IMR-90 (cell line): ENCODE measurements at regions not wholly inside any gene's neighbourhood (a gene's known extent, or its start where the extent isn't known, plus 50 kb on each side); places are given as distances from the start of the nearest gene placed in this dataset.

ENCODE experiments used
- ATAC-seq: fragments of 200-7000 bp; cut with Tn5 transposase; 2 replicates; pipeline ENCODE4 v1.9.1; 2020; ENCODE audit warnings: low read depth, mild to moderate bottlenecking, moderate library complexity
- BruUV-seq: library from RNA; stranded (reverse); fragments of 400-500 nt; replicated peaks from 2 replicates; lab custom pipeline; 2021; lab: Mats Ljungman, UMichigan
- CTCF ChIA-PET: fragments of 300-600 bp; formaldehyde crosslinking; extraction: SDS; loops from one replicate; lab custom pipeline; 2021; ENCODE audit warnings: antibody characterized with exemption; lab: Yijun Ruan, JAX
- POLR2A ChIA-PET: fragments of 300-600 bp; sonication (Branson Sonifier 250); formaldehyde crosslinking; loops from one replicate; lab custom pipeline; 2022; ENCODE audit warnings: antibody characterized with exemption; ENCODE audit not compliant: unreplicated experiment; lab: Charles Lee
- DNase-seq: peaks from one replicate; pipeline ENCODE4 v3.0.0; 2013
- H2AFZ ChIP-seq: replicated peaks from 2 replicates; pipeline ENCODE3; 2013; ENCODE audit warnings: low read length, mild to moderate bottlenecking; ENCODE audit not compliant: poor library complexity
- H2AK5ac ChIP-seq: 2 replicates; pipeline ENCODE4 v1.6.1; 2013; ENCODE audit warnings: low read depth, low read length, inconsistent platforms
- H2AK9ac ChIP-seq: replicated peaks from 2 replicates; pipeline ENCODE3; 2013; ENCODE audit warnings: mild to moderate bottlenecking, low read depth, low read length, moderate library complexity; ENCODE audit not compliant: poor library complexity
- H2BK120ac ChIP-seq: 2 replicates; pipeline ENCODE4 v1.6.1; 2013; ENCODE audit warnings: low read depth, low read length, inconsistent platforms
- H2BK15ac ChIP-seq: 3 replicates; pipeline ENCODE4 v1.6.1; 2013; ENCODE audit warnings: low read depth, low read length, inconsistent platforms
- H2BK20ac ChIP-seq: 2 replicates; pipeline ENCODE4 v1.6.1; 2013; ENCODE audit warnings: low read depth, mild to moderate bottlenecking, inconsistent platforms, low read length, moderate library complexity
- H2BK5ac ChIP-seq: 2 replicates; pipeline ENCODE4 v1.6.1; 2013; ENCODE audit warnings: mild to moderate bottlenecking, low read depth, low read length, inconsistent platforms; ENCODE audit not compliant: poor library complexity, severe bottlenecking
- H3K14ac ChIP-seq: replicated peaks from 2 replicates; pipeline ENCODE4 v1.6.1; 2013; ENCODE audit warnings: low read depth, low read length, inconsistent platforms
- H3K18ac ChIP-seq: 2 replicates; pipeline ENCODE4 v1.6.1; 2013; ENCODE audit warnings: low read depth, low read length, control low read depth
- H3K23ac ChIP-seq: 2 replicates; pipeline ENCODE4 v1.6.1; 2013; ENCODE audit warnings: low read depth, low read length, inconsistent platforms
- H3K27ac ChIP-seq: 2 replicates; pipeline ENCODE4 v1.5.1; 2013; ENCODE audit warnings: mild to moderate bottlenecking, control low read depth, low read length; ENCODE audit not compliant: insufficient read depth
- H3K27me3 ChIP-seq: 2 replicates; pipeline ENCODE4 v1.6.1; 2013; ENCODE audit warnings: low read length; ENCODE audit not compliant: control insufficient read depth, insufficient read depth
- H3K36me3 ChIP-seq: 2 replicates; pipeline ENCODE4 v1.6.1; 2013; ENCODE audit warnings: low read length, mixed read lengths; ENCODE audit not compliant: control insufficient read depth, insufficient read depth
- H3K4ac ChIP-seq: 2 replicates; pipeline ENCODE4 v1.6.1; 2013; ENCODE audit warnings: low read depth, low read length, inconsistent platforms
- H3K4me1 ChIP-seq: 2 replicates; pipeline ENCODE4 v1.6.1; 2013; ENCODE audit warnings: low read length, mixed read lengths; ENCODE audit not compliant: control insufficient read depth, insufficient read depth
- H3K4me2 ChIP-seq: 2 replicates; pipeline ENCODE4 v1.6.1; 2013; ENCODE audit warnings: low read depth, mild to moderate bottlenecking, control low read depth, low read length, moderate library complexity
- H3K4me3 ChIP-seq: 2 replicates; pipeline ENCODE4 v1.5.1; 2013; ENCODE audit warnings: low read depth, mild to moderate bottlenecking, control low read depth, low read length, moderate library complexity; ENCODE audit not compliant: insufficient read depth
- H3K56ac ChIP-seq: 2 replicates; pipeline ENCODE4 v1.6.1; 2013; ENCODE audit warnings: low read length, inconsistent platforms; ENCODE audit not compliant: insufficient read depth; ENCODE audit errors: extremely low read depth
- H3K79me1 ChIP-seq, 2 experiments: 2 replicates each; pipeline ENCODE4 v1.6.1; 2013; ENCODE audit warnings: low read length in 2 of 2, inconsistent platforms in 1 of 2, low read depth in 1 of 2
- H3K9ac ChIP-seq: 2 replicates; pipeline ENCODE4 v1.6.1; 2013; ENCODE audit warnings: low read depth, low read length, control low read depth
- H3K9me1 ChIP-seq: 2 replicates; pipeline ENCODE4 v1.6.1; 2013; ENCODE audit warnings: low read length, inconsistent platforms; ENCODE audit not compliant: insufficient read depth
- H3K9me3 ChIP-seq: 2 replicates; pipeline ENCODE4 v1.6.1; 2013; ENCODE audit warnings: low read length; ENCODE audit not compliant: control insufficient read depth, insufficient read depth
- H4K20me1 ChIP-seq: 2 replicates; pipeline ENCODE4 v1.6.1; 2013; ENCODE audit warnings: low read length, inconsistent platforms; ENCODE audit not compliant: insufficient read depth
- H4K5ac ChIP-seq: 2 replicates; pipeline ENCODE4 v1.6.1; 2013; ENCODE audit warnings: mild to moderate bottlenecking, low read depth, low read length, control low read depth
- H4K8ac ChIP-seq, 2 experiments: 2 replicates each; pipeline ENCODE4 v1.6.1; 2013; ENCODE audit warnings: low read depth in 2 of 2, low read length in 2 of 2, control low read depth in 1 of 2, inconsistent platforms in 1 of 2
- H4K91ac ChIP-seq: 2 replicates; pipeline ENCODE4 v1.6.1; 2013; ENCODE audit warnings: low read depth, low read length, inconsistent platforms; ENCODE audit not compliant: insufficient read depth
- CEBPB ChIP-seq: IDR thresholded peaks from 2 replicates; pipeline ENCODE4 v1.6.1; 2012; ENCODE audit warnings: low read depth, low read length, improper control_type of control experiment
- CTCF ChIP-seq: conservative IDR thresholded peaks from 2 replicates; pipeline ENCODE4 v1.5.1; 2012; ENCODE audit warnings: mild to moderate bottlenecking, low read depth, low read length, improper control_type of control experiment
- MAFK ChIP-seq: IDR thresholded peaks from 2 replicates; pipeline ENCODE4 v1.6.1; 2012; ENCODE audit warnings: low read depth, low read length, improper control_type of control experiment
- POLR2A ChIP-seq: IDR thresholded peaks from 2 replicates; pipeline ENCODE4 v1.6.1; 2012; ENCODE audit warnings: mild to moderate bottlenecking, low read depth, low read length
- RCOR1 ChIP-seq: IDR thresholded peaks from 2 replicates; pipeline ENCODE4 v1.6.1; 2012; ENCODE audit warnings: mild to moderate bottlenecking, low read length, improper control_type of control experiment; ENCODE audit not compliant: insufficient replicate concordance
- WGBS, 2 experiments: methylation state at CpG; one replicate each; pipeline versions ENCODE4 v1.1.5 to v1.1.7; 2013; ENCODE audit warnings: missing lambda C conversion rate in 2 of 2; ENCODE audit not compliant: insufficient read length in 1 of 2; ENCODE audit errors: extremely low coverage in 2 of 2; 5-methylcytosine and 5-hydroxymethylcytosine counted together
- dilution Hi-C: fragments of 300-500 bp; cut with HindIII; formaldehyde crosslinking; loops from one replicate; pipeline ENCODE4 v1.14.3; 2018; ENCODE audit warnings: low sequenced_read_pairs; ENCODE audit not compliant: unreplicated experiment
- in situ Hi-C: fragments of 300-500 bp; cut with MboI; formaldehyde crosslinking; loops from 3 replicates; pipeline ENCODE4 v1.14.3; 2019; ENCODE audit warnings: low sequenced_read_pairs, inconsistent platforms, mixed read lengths
- intact Hi-C: fragments of 100-400 bp; cut with micrococcal nuclease; formaldehyde crosslinking; loops from 2 replicates; pipeline ENCODE4 v1.10.0; 2022
- TF ChIP-seq, protein P1 (sequence below): fragments of 150-350 bp; IDR thresholded peaks from 2 replicates; pipeline ENCODE4 v1.6.1; 2017; ENCODE audit warnings: mild to moderate bottlenecking, antibody characterized with exemption, low read length, low read depth

GRCh38 chr10:4076983-4077382, 292.0 kb upstream of the KLF6 start:
- H3K4me1 ChIP-seq: peaks cover 12% of the 10 kb centered on the region
- H3K4me2 ChIP-seq: no peak overlapping the region
- H3K9me3 ChIP-seq: no peaks in the 10 kb centered on the region
- no peak overlapping the region for H3K4me3 ChIP-seq
- H3K4ac ChIP-seq: no peak overlapping the region
- H3K36me3 ChIP-seq: no peaks in the 10 kb centered on the region
- H4K5ac ChIP-seq: no peak overlapping the region
- in situ Hi-C loops: no loop called here
- no peak overlapping the region for H3K14ac ChIP-seq
- TF ChIP-seq, protein P1, sequence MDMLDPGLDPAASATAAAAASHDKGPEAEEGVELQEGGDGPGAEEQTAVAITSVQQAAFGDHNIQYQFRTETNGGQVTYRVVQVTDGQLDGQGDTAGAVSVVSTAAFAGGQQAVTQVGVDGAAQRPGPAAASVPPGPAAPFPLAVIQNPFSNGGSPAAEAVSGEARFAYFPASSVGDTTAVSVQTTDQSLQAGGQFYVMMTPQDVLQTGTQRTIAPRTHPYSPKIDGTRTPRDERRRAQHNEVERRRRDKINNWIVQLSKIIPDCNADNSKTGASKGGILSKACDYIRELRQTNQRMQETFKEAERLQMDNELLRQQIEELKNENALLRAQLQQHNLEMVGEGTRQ: no peak
- no peak for TF ChIP-seq RCOR1
- no peak for TF ChIP-seq CTCF
- no peak for TF ChIP-seq CEBPB
- TF ChIP-seq MAFK: no peak
- TF ChIP-seq POLR2A: no peak
- no peak overlapping the region; the same call in 2 of the 3 replicates for H2BK15ac ChIP-seq
- no peak overlapping the region for H3K23ac ChIP-seq
- dilution Hi-C loops: no loop called here
- intact Hi-C loops: no loop called here
- CTCF ChIA-PET: no interaction called here
- no peak overlapping the region for H3K18ac ChIP-seq
- POLR2A ChIA-PET: no interaction called here
- no peak overlapping the region for H3K9ac ChIP-seq
- no peaks in the 10 kb centered on the region for H3K27me3 ChIP-seq
- H3K79me1 ChIP-seq: no peaks in the 10 kb centered on the region
- H4K20me1 ChIP-seq: no peaks in the 10 kb centered on the region
- ATAC-seq: no peak
- H2BK20ac ChIP-seq: no peak overlapping the region
- no peak overlapping the region for H4K91ac ChIP-seq
- no peak for DNase-seq
- no peak overlapping the region for H2BK5ac ChIP-seq
- peaks cover 7% of the 10 kb centered on the region for H3K9me1 ChIP-seq
- H4K8ac ChIP-seq: no peak overlapping the region
- BruUV-seq: no TSS peak
- H3K27ac ChIP-seq: no peak overlapping the region
- no peak overlapping the region for H2AK5ac ChIP-seq
- H2BK120ac ChIP-seq: 0 out of 2 replicates have a peak overlapping the region, but pooled peaks have one; percentile 13
- WGBS, 2 experiments: 96% methylated on average over 4 of the region's 9 CpGs; no CpG with 5 or more reads in 1 of the 2 experiments
- no peak overlapping the region for H3K56ac ChIP-seq
- H2AFZ ChIP-seq: no peak overlapping the region
- no peak overlapping the region for H2AK9ac ChIP-seq
